Neural cell (in vitro differentiated cells): ENCODE measurements at regions not wholly inside any gene's neighbourhood (a gene's known extent, or its start where the extent isn't known, plus 50 kb on each side); places are given as distances from the start of the nearest gene placed in this dataset.

ENCODE experiments used
- H2AFZ ChIP-seq: fragments of 200-600, 300-800 bp; sonication (generic), shearing (Covaris generic); 2 replicates; pipeline ENCODE4 v1.6.0; 2014; ENCODE audit warnings: low read depth, mild to moderate bottlenecking, antibody characterized with exemption, low read length, moderate library complexity
- H3F3A ChIP-seq: fragments of 200-600 bp; shearing (Covaris generic); 2 replicates; pipeline ENCODE4 v1.6.1; 2016; ENCODE audit warnings: mild to moderate bottlenecking, moderate library complexity, mixed read lengths, antibody characterized with exemption, low read length; ENCODE audit not compliant: insufficient read depth, poor library complexity, severe bottlenecking
- H3K27ac ChIP-seq: fragments of 200-600, 300-800 bp; sonication (generic), shearing (Covaris generic); 2 replicates; pipeline ENCODE4 v1.5.1; 2014; ENCODE audit warnings: mild to moderate bottlenecking, low read length, moderate library complexity
- H3K27me3 ChIP-seq: fragments of 300-800, 200-600 bp; sonication (generic), shearing (Covaris generic); 2 replicates; pipeline ENCODE4 v1.6.0; 2014; ENCODE audit warnings: mild to moderate bottlenecking, low read depth, low read length, moderate library complexity; ENCODE audit not compliant: insufficient read depth
- H3K36me3 ChIP-seq: fragments of 300-800, 200-600 bp; sonication (generic), shearing (Covaris generic); 2 replicates; pipeline ENCODE4 v1.5.1; 2014; ENCODE audit warnings: mild to moderate bottlenecking, antibody characterized with exemption, low read length, moderate library complexity; ENCODE audit not compliant: insufficient read depth
- H3K4me2 ChIP-seq: fragments of 300-800, 200-600 bp; sonication (generic), shearing (Covaris generic); 2 replicates; pipeline ENCODE4 v1.6.0; 2014; ENCODE audit warnings: mild to moderate bottlenecking, low read length
- H3K4me3 ChIP-seq: fragments of 300-800, 200-600 bp; sonication (generic), shearing (Covaris generic); 2 replicates; pipeline ENCODE4 v1.5.1; 2014; ENCODE audit warnings: mild to moderate bottlenecking, low read length, moderate library complexity
- H3K79me2 ChIP-seq: fragments of 200-600 bp; shearing (Covaris generic); replicated peaks from 2 replicates; pipeline ENCODE4 v1.6.0; 2014; ENCODE audit warnings: mild to moderate bottlenecking, low read length, moderate library complexity; ENCODE audit not compliant: insufficient read depth
- H3K9ac ChIP-seq: fragments of 300-800, 200-600 bp; sonication (generic), shearing (Covaris generic); 2 replicates; pipeline ENCODE4 v1.6.1; 2016; ENCODE audit warnings: mild to moderate bottlenecking, low read length, mixed read lengths
- H3K9me2 ChIP-seq: fragments of 200-600 bp; shearing (Covaris generic); 2 replicates; pipeline ENCODE4 v1.6.1; 2016; ENCODE audit warnings: mild to moderate bottlenecking, low read length, mixed read lengths; ENCODE audit not compliant: insufficient read depth
- H3K9me3 ChIP-seq: fragments of 200-600, 300-800 bp; sonication (generic), shearing (Covaris generic); 2 replicates; pipeline ENCODE4 v1.6.1; 2016; ENCODE audit warnings: mild to moderate bottlenecking, mixed run types, low read length, moderate library complexity, mixed read lengths
- H4K20me1 ChIP-seq: fragments of 200-600 bp; shearing (Covaris generic); 2 replicates; pipeline ENCODE4 v1.6.1; 2016; ENCODE audit warnings: mild to moderate bottlenecking, mixed run types; ENCODE audit not compliant: insufficient read depth
- CTCF ChIP-seq: fragments of 450-650 bp; IDR thresholded peaks from 2 replicates; pipeline ENCODE4 v1.5.1; 2014; ENCODE audit warnings: antibody characterized with exemption, mild to moderate bottlenecking, moderate library complexity; ENCODE audit not compliant: poor library complexity, severe bottlenecking
- EP300 ChIP-seq: fragments of 450-650 bp; conservative IDR thresholded peaks from 2 replicates; pipeline ENCODE4 v1.6.1; 2014; ENCODE audit warnings: antibody characterized with exemption, mild to moderate bottlenecking, moderate library complexity; ENCODE audit not compliant: poor library complexity, severe bottlenecking
- EZH2 ChIP-seq: fragments of 200-600, 300-800 bp; shearing (Covaris generic), sonication (generic); IDR thresholded peaks from 2 replicates; pipeline ENCODE4 v1.6.1; 2014; ENCODE audit warnings: antibody characterized with exemption, low read length, borderline replicate concordance, mild to moderate bottlenecking; ENCODE audit not compliant: insufficient read depth, poor library complexity, severe bottlenecking
- MXI1 ChIP-seq: fragments of 450-650 bp; conservative IDR thresholded peaks from 2 replicates; pipeline ENCODE4 v1.6.1; 2014; ENCODE audit warnings: antibody characterized with exemption, mild to moderate bottlenecking; ENCODE audit not compliant: poor library complexity, severe bottlenecking
- POLR2AphosphoS5 ChIP-seq: IDR thresholded peaks from 2 replicates; pipeline ENCODE4 v1.6.1; 2012
- RAD21 ChIP-seq: fragments of 450-650 bp; conservative IDR thresholded peaks from 2 replicates; pipeline ENCODE4 v1.6.1; 2014; ENCODE audit warnings: antibody characterized with exemption, mild to moderate bottlenecking, moderate library complexity
- SMC3 ChIP-seq: fragments of 450-650 bp; conservative IDR thresholded peaks from 2 replicates; pipeline ENCODE4 v1.6.1; 2014; ENCODE audit warnings: antibody characterized with exemption, mild to moderate bottlenecking, moderate library complexity; ENCODE audit not compliant: poor library complexity
- TAF1 ChIP-seq: IDR thresholded peaks from 2 replicates; pipeline ENCODE4 v1.6.1; 2012; ENCODE audit warnings: low read depth
- TF ChIP-seq, protein P1 (sequence below): IDR thresholded peaks from 2 replicates; pipeline ENCODE4 v1.6.1; 2012; ENCODE audit warnings: borderline replicate concordance

GRCh38 chr5:126031989-126032716 is 391.1 kb upstream of the GRAMD2B start:
- Histone ChIP-seq H3K4me3 (no peak overlapping the region), H3K27ac (no peak overlapping the region), H3K27me3 (no peaks in the 10 kb centered on the region), H3K9me2 (no peaks in the 10 kb centered on the region), H4K20me1 (no peaks in the 10 kb centered on the region), H2AFZ (no peak overlapping the region), H3K4me2 (no peak overlapping the region), H3K9ac (no peak overlapping the region), H3F3A (no peaks in the 10 kb centered on the region), H3K9me3 (no peaks in the 10 kb centered on the region), H3K36me3 (no peaks in the 10 kb centered on the region), H3K79me2 (no peaks in the 10 kb centered on the region)
- TF ChIP-seq TAF1 (no peak), SMC3 (no peak), EZH2 (no peak)
- TF ChIP-seq, protein P1, sequence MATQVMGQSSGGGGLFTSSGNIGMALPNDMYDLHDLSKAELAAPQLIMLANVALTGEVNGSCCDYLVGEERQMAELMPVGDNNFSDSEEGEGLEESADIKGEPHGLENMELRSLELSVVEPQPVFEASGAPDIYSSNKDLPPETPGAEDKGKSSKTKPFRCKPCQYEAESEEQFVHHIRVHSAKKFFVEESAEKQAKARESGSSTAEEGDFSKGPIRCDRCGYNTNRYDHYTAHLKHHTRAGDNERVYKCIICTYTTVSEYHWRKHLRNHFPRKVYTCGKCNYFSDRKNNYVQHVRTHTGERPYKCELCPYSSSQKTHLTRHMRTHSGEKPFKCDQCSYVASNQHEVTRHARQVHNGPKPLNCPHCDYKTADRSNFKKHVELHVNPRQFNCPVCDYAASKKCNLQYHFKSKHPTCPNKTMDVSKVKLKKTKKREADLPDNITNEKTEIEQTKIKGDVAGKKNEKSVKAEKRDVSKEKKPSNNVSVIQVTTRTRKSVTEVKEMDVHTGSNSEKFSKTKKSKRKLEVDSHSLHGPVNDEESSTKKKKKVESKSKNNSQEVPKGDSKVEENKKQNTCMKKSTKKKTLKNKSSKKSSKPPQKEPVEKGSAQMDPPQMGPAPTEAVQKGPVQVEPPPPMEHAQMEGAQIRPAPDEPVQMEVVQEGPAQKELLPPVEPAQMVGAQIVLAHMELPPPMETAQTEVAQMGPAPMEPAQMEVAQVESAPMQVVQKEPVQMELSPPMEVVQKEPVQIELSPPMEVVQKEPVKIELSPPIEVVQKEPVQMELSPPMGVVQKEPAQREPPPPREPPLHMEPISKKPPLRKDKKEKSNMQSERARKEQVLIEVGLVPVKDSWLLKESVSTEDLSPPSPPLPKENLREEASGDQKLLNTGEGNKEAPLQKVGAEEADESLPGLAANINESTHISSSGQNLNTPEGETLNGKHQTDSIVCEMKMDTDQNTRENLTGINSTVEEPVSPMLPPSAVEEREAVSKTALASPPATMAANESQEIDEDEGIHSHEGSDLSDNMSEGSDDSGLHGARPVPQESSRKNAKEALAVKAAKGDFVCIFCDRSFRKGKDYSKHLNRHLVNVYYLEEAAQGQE = no peak

DNA sequence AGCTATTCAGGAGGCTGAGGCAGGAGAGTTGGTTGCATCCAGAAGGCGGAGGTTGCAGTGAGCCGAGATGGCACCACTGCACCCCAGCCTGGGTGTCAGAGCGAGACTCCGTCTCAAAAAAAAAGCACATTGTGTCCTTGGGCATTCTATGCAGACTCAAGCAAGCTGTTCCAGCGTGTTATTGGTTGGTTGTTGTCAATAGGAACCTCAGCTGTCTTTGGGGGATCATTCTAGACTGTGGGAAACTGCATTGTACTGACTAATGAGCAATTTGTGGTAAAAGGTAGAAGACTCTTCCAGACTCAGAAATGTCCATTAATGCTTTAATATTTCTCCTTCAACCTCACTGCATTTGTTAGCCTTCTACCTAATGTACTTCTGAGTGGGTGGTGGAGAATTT is 379.5 kb upstream of the GRAMD2B start:
- H3K27ac ChIP-seq = peak overlapping the region; percentile 95
- H3F3A ChIP-seq = peaks cover 13% of the 10 kb centered on the region
- peak overlapping the region; percentile 66 for H3K9ac ChIP-seq
- H3K4me2 ChIP-seq = peak overlapping the region; percentile 56
- H3K9me3 ChIP-seq = no peaks in the 10 kb centered on the region
- no peaks in the 10 kb centered on the region for H4K20me1 ChIP-seq
- no peaks in the 10 kb centered on the region for H3K79me2 ChIP-seq
- no peak overlapping the region for H2AFZ ChIP-seq
- no peaks in the 10 kb centered on the region for H3K27me3 ChIP-seq
- no peaks in the 10 kb centered on the region for H3K36me3 ChIP-seq
- TF ChIP-seq CTCF (no peak), MXI1 (no peak), RAD21 (no peak), EZH2 (no peak), SMC3 (no peak), TAF1 (no peak), EP300 (no peak), POLR2AphosphoS5 (no peak)
- TF ChIP-seq, protein P1 = no peak
- H3K9me2 ChIP-seq = no peaks in the 10 kb centered on the region
- peak overlapping the region; percentile 53 for H3K4me3 ChIP-seq
